Suprapubic skin (tissue), 4 donors: ENCODE measurements at regions not wholly inside any gene's neighbourhood (a gene's known extent, or its start where the extent isn't known, plus 50 kb on each side); places are given as distances from the start of the nearest gene placed in this dataset.

Experiments used
- DNase-seq, 2 donors: peaks; one replicate each; pipeline ENCODE4 v3.0.0-alpha.2; 2019; ENCODE audit warnings: low spot score in 2 of 2
- H3K27ac ChIP-seq: fragments of 200-600 bp; sonication (generic); one replicate; pipeline ENCODE4 v1.5.1; 2019
- H3K27me3 ChIP-seq: fragments of 200-600 bp; sonication (generic); one replicate; pipeline ENCODE4 v1.5.1; 2019
- H3K36me3 ChIP-seq: fragments of 200-600 bp; sonication (generic); one replicate; pipeline ENCODE4 v1.5.1; 2019
- H3K4me1 ChIP-seq: fragments of 200-600 bp; sonication (generic); one replicate; pipeline ENCODE4 v1.5.1; 2019
- H3K4me3 ChIP-seq: fragments of 200-600 bp; sonication (generic); one replicate; pipeline ENCODE4 v1.5.1; 2019; ENCODE audit warnings: mild to moderate bottlenecking
- H3K9me3 ChIP-seq: fragments of 200-600 bp; sonication (generic); one replicate; pipeline ENCODE4 v1.5.1; 2019
- EP300 ChIP-seq: sonication (generic); formaldehyde crosslinking; IDR thresholded peaks from one replicate; pipeline ENCODE4 v1.6.1; 2017; ENCODE audit warnings: antibody characterized with exemption
- POLR2A ChIP-seq, 2 donors: fragments of 450-650 bp; IDR thresholded peaks; one replicate each; pipeline ENCODE4 v1.6.1; 2017; ENCODE audit warnings: antibody characterized with exemption in 2 of 2, mild to moderate bottlenecking in 2 of 2, moderate library complexity in 2 of 2
- POLR2AphosphoS5 ChIP-seq, 3 donors: sonication (generic); formaldehyde crosslinking; IDR thresholded peaks; one replicate each; pipeline ENCODE4 v1.6.1; 2017; ENCODE audit warnings: antibody characterized with exemption in 3 of 3
- WGBS: methylation state at CpG from one replicate; pipeline ENCODE4 v1.1.5; 2018; 5-methylcytosine and 5-hydroxymethylcytosine counted together
- TF ChIP-seq, protein P1 (sequence below), 2 donors: fragments of 200-600 bp in 1 of 2; fragments of 450-650 bp in 1 of 2; sonication (generic) in 1 of 2; IDR thresholded peaks; one replicate each; pipeline ENCODE4 v1.5.1; 2016 to 2019; ENCODE audit warnings: antibody characterized with exemption in 2 of 2, mild to moderate bottlenecking in 1 of 2, moderate library complexity in 1 of 2

DNA sequence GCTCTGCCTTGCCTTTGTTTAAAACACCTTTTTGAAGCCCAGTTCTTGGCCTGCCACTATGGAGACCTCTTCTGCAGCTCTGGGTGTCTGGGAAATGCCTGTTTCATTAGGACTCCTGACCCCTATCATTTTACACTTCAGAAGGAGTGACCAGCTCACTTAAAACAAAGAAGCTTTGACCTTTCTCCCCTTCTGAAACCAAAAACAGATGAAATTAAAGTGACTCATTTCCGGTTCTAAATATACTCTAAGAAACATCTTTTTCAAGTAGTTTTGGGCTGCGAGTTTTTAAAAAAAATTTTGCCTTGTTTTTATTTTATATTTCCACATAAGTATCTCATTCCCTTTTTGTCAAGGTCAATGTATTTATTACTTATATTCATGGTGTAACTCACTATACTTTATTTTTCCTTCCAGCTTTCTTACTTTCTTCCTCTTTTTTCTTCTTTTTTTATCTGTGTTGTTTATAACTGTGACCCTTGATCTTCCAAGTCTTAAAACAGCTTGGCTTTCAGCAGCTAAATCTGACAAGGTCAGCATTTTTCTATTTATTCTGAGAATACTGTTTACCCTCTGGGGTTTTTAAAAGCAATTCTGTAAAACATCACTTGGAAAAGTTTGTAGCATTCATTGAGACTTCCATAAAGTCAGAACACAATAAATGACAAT is 672.9 kb downstream of the NR2F1-AS1 start:
- WGBS = 57% methylated on average over 2 of the region's 2 CpGs
- peaks cover 6% of the 10 kb centered on the region for H3K4me1 ChIP-seq
- H3K36me3 ChIP-seq = no peaks in the 10 kb centered on the region
- no peaks in the 10 kb centered on the region for H3K27me3 ChIP-seq
- DNase-seq = no peak
- TF ChIP-seq, protein P1, sequence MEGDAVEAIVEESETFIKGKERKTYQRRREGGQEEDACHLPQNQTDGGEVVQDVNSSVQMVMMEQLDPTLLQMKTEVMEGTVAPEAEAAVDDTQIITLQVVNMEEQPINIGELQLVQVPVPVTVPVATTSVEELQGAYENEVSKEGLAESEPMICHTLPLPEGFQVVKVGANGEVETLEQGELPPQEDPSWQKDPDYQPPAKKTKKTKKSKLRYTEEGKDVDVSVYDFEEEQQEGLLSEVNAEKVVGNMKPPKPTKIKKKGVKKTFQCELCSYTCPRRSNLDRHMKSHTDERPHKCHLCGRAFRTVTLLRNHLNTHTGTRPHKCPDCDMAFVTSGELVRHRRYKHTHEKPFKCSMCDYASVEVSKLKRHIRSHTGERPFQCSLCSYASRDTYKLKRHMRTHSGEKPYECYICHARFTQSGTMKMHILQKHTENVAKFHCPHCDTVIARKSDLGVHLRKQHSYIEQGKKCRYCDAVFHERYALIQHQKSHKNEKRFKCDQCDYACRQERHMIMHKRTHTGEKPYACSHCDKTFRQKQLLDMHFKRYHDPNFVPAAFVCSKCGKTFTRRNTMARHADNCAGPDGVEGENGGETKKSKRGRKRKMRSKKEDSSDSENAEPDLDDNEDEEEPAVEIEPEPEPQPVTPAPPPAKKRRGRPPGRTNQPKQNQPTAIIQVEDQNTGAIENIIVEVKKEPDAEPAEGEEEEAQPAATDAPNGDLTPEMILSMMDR (IDR thresholded peaks at IDR 0.05) = no peak
- TF ChIP-seq POLR2A (IDR thresholded peaks at IDR 0.05) = no peak
- no peak for TF ChIP-seq POLR2AphosphoS5 (IDR thresholded peaks at IDR 0.05)
- no peak for TF ChIP-seq EP300
- H3K9me3 ChIP-seq = no peaks in the 10 kb centered on the region
- H3K4me3 ChIP-seq = no peak overlapping the region
- H3K27ac ChIP-seq = no peak overlapping the region

DNA sequence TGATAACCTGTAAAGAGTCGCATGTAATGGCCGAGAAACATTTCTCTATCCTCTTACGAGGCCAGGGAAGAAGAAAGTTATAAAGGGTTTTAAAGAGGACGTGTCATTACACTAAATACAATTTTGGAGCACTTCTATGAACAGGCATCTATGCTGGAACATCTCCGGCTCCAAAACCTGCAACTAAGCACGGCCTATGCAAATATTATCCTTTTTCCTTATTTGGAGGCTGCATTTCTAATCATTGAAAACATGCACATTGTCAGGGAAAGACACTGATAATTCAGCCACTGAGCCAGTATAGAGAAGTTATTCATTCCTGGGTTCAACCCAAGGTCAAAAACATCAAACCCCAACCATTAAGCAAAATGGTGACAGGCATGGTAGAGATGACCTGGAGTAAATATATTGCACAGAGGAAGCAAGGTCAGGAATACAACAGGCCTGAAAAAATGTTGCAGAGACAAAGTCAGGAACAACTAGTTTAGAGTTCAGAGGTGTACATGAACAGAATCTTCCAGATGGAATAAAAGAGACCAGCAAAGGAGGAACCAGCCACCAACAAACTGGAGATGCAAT is 674.1 kb downstream of the NR2F1-AS1 start:
- no peaks in the 10 kb centered on the region for H3K36me3 ChIP-seq
- no peak for TF ChIP-seq EP300
- no peak for TF ChIP-seq POLR2AphosphoS5 (IDR thresholded peaks at IDR 0.05)
- H3K9me3 ChIP-seq = no peaks in the 10 kb centered on the region
- H3K4me1 ChIP-seq = peaks cover 6% of the 10 kb centered on the region
- H3K27me3 ChIP-seq = no peaks in the 10 kb centered on the region
- no peak for DNase-seq
- no peak overlapping the region for H3K27ac ChIP-seq
- no peak overlapping the region for H3K4me3 ChIP-seq
- WGBS = 92% methylated on average over 6 of the region's 6 CpGs

DNA sequence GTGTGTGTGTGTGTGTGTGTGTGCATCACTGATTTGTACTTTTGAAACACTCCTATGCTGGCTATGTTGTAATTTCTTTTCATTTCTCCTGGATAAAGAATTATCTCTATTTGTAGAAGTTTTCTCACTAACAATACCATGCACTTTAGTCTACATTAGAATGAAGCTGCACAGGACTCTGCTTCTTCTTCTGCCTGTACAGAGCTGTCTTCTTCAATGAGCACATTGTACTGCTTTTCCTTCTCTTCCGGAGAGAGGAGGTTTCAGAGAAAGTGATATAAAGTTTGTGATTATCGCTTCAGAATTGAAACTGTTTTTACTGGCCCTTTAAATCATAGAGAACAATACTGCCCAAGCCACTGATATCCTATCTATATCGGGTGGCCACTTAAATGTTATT is 677.0 kb downstream of the NR2F1-AS1 start:
- H3K27ac ChIP-seq = no peak overlapping the region
- no peak for TF ChIP-seq EP300
- TF ChIP-seq POLR2A (IDR thresholded peaks at IDR 0.05) = no peak
- TF ChIP-seq, protein P1 (IDR thresholded peaks at IDR 0.05) = no peak
- no peak for TF ChIP-seq POLR2AphosphoS5 (IDR thresholded peaks at IDR 0.05)
- 65% methylated on average over 3 of the region's 3 CpGs for WGBS

DNA sequence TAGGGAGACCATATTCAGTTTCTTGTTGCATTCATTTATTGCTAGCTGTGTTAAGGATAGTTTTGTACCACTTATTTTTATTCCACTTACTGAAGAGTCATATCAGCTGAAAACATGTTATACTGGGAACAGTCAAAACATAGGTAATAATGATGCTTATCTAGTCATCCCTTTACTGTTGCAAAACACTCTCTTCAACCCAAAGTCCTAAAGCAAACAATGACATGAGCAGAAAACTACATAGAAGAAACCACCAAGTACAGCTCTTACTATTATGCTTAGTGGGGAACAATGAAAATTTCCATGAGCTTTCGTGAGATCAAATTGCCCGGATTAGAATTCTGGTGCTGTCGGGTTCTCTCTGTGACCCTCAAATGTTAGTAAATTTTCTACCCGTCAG is 681.4 kb downstream of the NR2F1-AS1 start:
- 80% methylated on average over 4 of the region's 4 CpGs for whole genome bisulfite sequencing
- no peaks in the 10 kb centered on the region for H3K4me1 ChIP-seq
- DNase-seq = no peak
- no peak for TF ChIP-seq EP300
- no peak for TF ChIP-seq POLR2AphosphoS5 (IDR thresholded peaks at IDR 0.05)
- TF ChIP-seq, protein P1 (IDR thresholded peaks at IDR 0.05) = no peak
- no peak for TF ChIP-seq POLR2A (IDR thresholded peaks at IDR 0.05)
- no peaks in the 10 kb centered on the region for H3K36me3 ChIP-seq
- no peaks in the 10 kb centered on the region for H3K9me3 ChIP-seq
- no peaks in the 10 kb centered on the region for H3K27me3 ChIP-seq
- H3K27ac ChIP-seq = no peak overlapping the region
- H3K4me3 ChIP-seq = no peak overlapping the region

More for the DNA sequence above, 677.0 kb downstream of the NR2F1-AS1 start:
- Histone ChIP-seq H3K9me3 (no peaks in the 10 kb centered on the region), H3K27me3 (no peaks in the 10 kb centered on the region), H3K36me3 (no peaks in the 10 kb centered on the region), H3K4me1 (peaks cover 6% of the 10 kb centered on the region), H3K4me3 (no peak overlapping the region)
- DNase-seq = no peak

DNA sequence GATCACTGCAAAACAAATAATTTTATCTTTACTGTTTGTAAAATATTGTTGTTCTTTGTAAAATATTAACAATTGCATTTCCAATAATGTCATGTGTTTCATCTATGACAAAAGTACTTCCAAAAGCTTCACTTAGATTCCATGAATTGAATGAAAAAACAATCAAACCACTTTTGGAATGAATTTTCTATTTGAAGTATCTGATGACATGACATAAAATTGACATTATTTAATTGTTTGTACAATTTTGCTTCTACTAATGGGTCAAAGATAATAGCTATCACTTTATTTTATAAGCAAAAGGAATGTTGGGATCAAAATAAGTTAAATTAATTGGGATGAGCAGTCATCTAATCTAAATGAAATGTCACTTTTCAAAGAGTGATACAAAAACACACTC is 684.3 kb downstream of the NR2F1-AS1 start:
- H3K27me3 ChIP-seq = no peaks in the 10 kb centered on the region
- no peaks in the 10 kb centered on the region for H3K9me3 ChIP-seq
- no peaks in the 10 kb centered on the region for H3K4me1 ChIP-seq
- no peak overlapping the region for H3K27ac ChIP-seq
- no peak overlapping the region for H3K4me3 ChIP-seq
- TF ChIP-seq, protein P1 (IDR thresholded peaks at IDR 0.05) = no peak
- TF ChIP-seq POLR2AphosphoS5 (IDR thresholded peaks at IDR 0.05) = no peak
- no peak for TF ChIP-seq EP300
- TF ChIP-seq POLR2A (IDR thresholded peaks at IDR 0.05) = no peak
- no peaks in the 10 kb centered on the region for H3K36me3 ChIP-seq
- no peak for DNase-seq
